Keratinocyte (primary cell): ENCODE measurements at regions not wholly inside any gene's neighbourhood (a gene's known extent, or its start where the extent isn't known, plus 50 kb on each side); places are given as distances from the start of the nearest gene placed in this dataset.

Experiments
- DNase-seq: peaks from one replicate; pipeline ENCODE4 v3.0.0-alpha.2; 2011; ENCODE audit warnings: low read depth, missing footprints, low spot score
- FAIRE-seq: peaks from 2 replicates; lab custom pipeline; 2011; peaks lifted over from hg19 to GRCh38; lab: Jason Lieb, UNC
- H2AFZ ChIP-seq: 2 replicates; pipeline ENCODE4 v1.6.0; 2012; ENCODE audit warnings: low read length, control low read depth, inconsistent platforms; ENCODE audit not compliant: control insufficient read depth
- H3K27ac ChIP-seq: 2 replicates; pipeline ENCODE4 v1.5.1; 2011; ENCODE audit warnings: low read length; ENCODE audit not compliant: control insufficient read depth, insufficient read depth
- H3K27me3 ChIP-seq: 3 replicates; pipeline ENCODE4 v1.6.0; 2011; ENCODE audit warnings: low read length; ENCODE audit not compliant: control insufficient read depth, insufficient read depth; ENCODE audit errors: extremely low read depth
- H3K36me3 ChIP-seq, 2 experiments: 2 replicates in 1 of 2; 3 replicates in 1 of 2; pipeline ENCODE4 v1.5.1; 2011; ENCODE audit warnings: low read length in 2 of 2, mild to moderate bottlenecking in 1 of 2; ENCODE audit not compliant: control insufficient read depth in 2 of 2, insufficient read depth in 2 of 2; ENCODE audit errors: extremely low read depth in 1 of 2
- H3K4me1 ChIP-seq: 3 replicates; pipeline ENCODE4 v1.5.1; 2011; ENCODE audit warnings: low read length; ENCODE audit not compliant: control insufficient read depth, insufficient read depth; ENCODE audit errors: extremely low read depth
- H3K4me2 ChIP-seq: 3 replicates; pipeline ENCODE4 v1.6.0; 2011; ENCODE audit warnings: low read depth, low read length; ENCODE audit not compliant: control insufficient read depth, insufficient read depth; ENCODE audit errors: extremely low read depth
- H3K4me3 ChIP-seq, 3 experiments: fragments of 200-600 bp in 1 of 3; sonication (generic) in 1 of 3; 2 replicates in 2 of 3; 3 replicates in 1 of 3; pipeline ENCODE4 v1.5.1; 2011 to 2016; ENCODE audit warnings: low read length in 3 of 3, mild to moderate bottlenecking in 3 of 3, control low read depth in 2 of 3, inconsistent platforms in 1 of 3, low read depth in 1 of 3, mixed read lengths in 1 of 3, mixed run types in 1 of 3, moderate library complexity in 1 of 3; ENCODE audit not compliant: control insufficient read depth in 2 of 3, insufficient read depth in 2 of 3; ENCODE audit errors: extremely low read depth in 1 of 3
- H3K79me2 ChIP-seq: 2 replicates; pipeline ENCODE4 v1.6.0; 2012; ENCODE audit warnings: low read length; ENCODE audit not compliant: control insufficient read depth, insufficient read depth
- H3K9ac ChIP-seq: 3 replicates; pipeline ENCODE4 v1.6.0; 2011; ENCODE audit warnings: low read length; ENCODE audit not compliant: control insufficient read depth, insufficient read depth; ENCODE audit errors: extremely low read depth
- H3K9me1 ChIP-seq: 3 replicates; pipeline ENCODE4 v1.6.0; 2011; ENCODE audit warnings: low read length; ENCODE audit not compliant: control insufficient read depth, insufficient read depth; ENCODE audit errors: extremely low read depth
- H3K9me3 ChIP-seq: 2 replicates; pipeline ENCODE4 v1.5.1; 2012; ENCODE audit warnings: low read depth, low read length; ENCODE audit not compliant: control insufficient read depth
- H4K20me1 ChIP-seq: 3 replicates; pipeline ENCODE4 v1.6.0; 2011; ENCODE audit warnings: low read length; ENCODE audit not compliant: control insufficient read depth, insufficient read depth; ENCODE audit errors: extremely low read depth
- EZH2 ChIP-seq: IDR thresholded peaks from one replicate; pipeline ENCODE4 v1.6.1; 2012; ENCODE audit warnings: inconsistent platforms, mild to moderate bottlenecking, low read length, moderate library complexity
- dilution Hi-C: fragments of 300-500 bp; cut with MboI; formaldehyde crosslinking; loops from one replicate; pipeline ENCODE4 v1.7.0; 2020; ENCODE audit warnings: low sequenced_read_pairs; ENCODE audit not compliant: extremely low pct_ligation_motif_present
- TF ChIP-seq, protein P1 (sequence below), 3 experiments: IDR thresholded peaks in 1 of 3; conservative IDR thresholded peaks in 1 of 3; optimal IDR thresholded peaks in 1 of 3; 2 replicates in 2 of 3; 3 replicates in 1 of 3; pipeline versions ENCODE3 to v1.5.1; 2011; ENCODE audit warnings: low read length in 3 of 3, mild to moderate bottlenecking in 3 of 3, moderate library complexity in 2 of 3, control low read depth in 1 of 3, inconsistent platforms in 1 of 3; ENCODE audit not compliant: insufficient read depth in 2 of 3; ENCODE audit errors: extremely low read depth in 1 of 3

DNA sequence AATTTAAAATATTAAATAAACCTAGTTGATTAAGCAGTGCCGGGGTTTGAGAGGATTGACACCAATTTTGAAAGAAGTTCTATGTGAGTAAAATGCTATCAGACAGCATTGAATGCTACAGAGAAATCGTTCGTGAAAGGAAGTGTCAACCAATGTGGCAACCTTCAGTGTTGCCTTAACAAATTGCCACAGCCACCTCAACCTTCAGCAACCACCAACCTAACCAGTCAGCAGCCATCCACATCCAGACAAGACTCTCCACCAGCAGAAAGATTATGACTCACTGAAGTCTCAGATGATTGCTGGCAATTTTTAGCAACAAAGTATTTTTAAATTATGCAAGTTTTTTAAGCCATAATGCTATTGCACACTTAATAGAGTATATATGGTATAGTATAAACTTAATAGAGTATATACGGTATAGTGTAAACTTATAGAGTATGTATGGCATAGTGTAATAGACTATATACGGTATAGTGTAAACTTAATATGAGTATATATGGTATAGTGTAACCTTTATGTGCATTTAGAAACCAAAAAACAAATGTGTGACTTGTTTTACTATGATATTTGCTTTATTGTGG is 65.3 kb upstream of the ID4 start:
- no peaks in the 10 kb centered on the region for H3K79me2 ChIP-seq
- H3K4me1 ChIP-seq, result no peaks in the 10 kb centered on the region
- H3K36me3 ChIP-seq, result no peaks in the 10 kb centered on the region
- H3K4me2 ChIP-seq, result no peak overlapping the region
- H3K4me3 ChIP-seq, result no peak overlapping the region
- no peak overlapping the region for H3K27ac ChIP-seq
- no peaks in the 10 kb centered on the region for H4K20me1 ChIP-seq
- no peak for DNase-seq
- no peak for FAIRE-seq
- no peak overlapping the region for H2AFZ ChIP-seq
- dilution Hi-C loops, result no loop called here
- TF ChIP-seq, protein P1, sequence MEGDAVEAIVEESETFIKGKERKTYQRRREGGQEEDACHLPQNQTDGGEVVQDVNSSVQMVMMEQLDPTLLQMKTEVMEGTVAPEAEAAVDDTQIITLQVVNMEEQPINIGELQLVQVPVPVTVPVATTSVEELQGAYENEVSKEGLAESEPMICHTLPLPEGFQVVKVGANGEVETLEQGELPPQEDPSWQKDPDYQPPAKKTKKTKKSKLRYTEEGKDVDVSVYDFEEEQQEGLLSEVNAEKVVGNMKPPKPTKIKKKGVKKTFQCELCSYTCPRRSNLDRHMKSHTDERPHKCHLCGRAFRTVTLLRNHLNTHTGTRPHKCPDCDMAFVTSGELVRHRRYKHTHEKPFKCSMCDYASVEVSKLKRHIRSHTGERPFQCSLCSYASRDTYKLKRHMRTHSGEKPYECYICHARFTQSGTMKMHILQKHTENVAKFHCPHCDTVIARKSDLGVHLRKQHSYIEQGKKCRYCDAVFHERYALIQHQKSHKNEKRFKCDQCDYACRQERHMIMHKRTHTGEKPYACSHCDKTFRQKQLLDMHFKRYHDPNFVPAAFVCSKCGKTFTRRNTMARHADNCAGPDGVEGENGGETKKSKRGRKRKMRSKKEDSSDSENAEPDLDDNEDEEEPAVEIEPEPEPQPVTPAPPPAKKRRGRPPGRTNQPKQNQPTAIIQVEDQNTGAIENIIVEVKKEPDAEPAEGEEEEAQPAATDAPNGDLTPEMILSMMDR (optimal IDR thresholded peaks at IDR 0.05 in 1 of 3, IDR thresholded peaks at IDR 0.05 in 1 of 3, conservative IDR thresholded peaks at IDR 0.05 in 1 of 3; ENCODE audit: extremely low read depth in 1 of 3, insufficient read depth in 2 of 3, low read length in 3 of 3), result no peak
- TF ChIP-seq EZH2, result no peak
- no peak overlapping the region for H3K9ac ChIP-seq
- H3K9me3 ChIP-seq, result no peaks in the 10 kb centered on the region
- H3K9me1 ChIP-seq, result no peaks in the 10 kb centered on the region
- no peaks in the 10 kb centered on the region for H3K27me3 ChIP-seq

DNA sequence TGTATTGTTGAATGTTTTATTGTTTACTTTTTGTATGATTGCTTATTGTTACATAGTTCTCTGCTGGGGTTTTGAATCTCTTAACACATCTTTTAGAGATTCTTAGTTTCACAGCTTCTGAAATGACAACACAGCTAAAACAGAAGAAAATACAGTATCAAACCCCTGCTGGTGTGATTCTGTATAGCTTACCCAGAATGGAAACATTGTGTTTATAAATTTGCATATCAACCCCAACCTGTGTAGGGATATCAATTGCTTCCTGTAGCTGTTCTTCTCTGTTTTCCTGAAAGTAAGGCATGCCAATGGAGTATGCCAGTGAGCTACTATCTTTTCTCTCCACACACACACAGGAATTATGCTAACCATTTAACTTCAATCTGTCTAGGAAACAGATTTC is 64.3 kb upstream of the ID4 start:
- Histone ChIP-seq H3K4me3 (no peak overlapping the region), H3K4me1 (no peaks in the 10 kb centered on the region), H3K27ac (no peak overlapping the region), H2AFZ (no peak overlapping the region), H3K9ac (no peak overlapping the region), H3K9me1 (no peaks in the 10 kb centered on the region), H3K4me2 (no peak overlapping the region), H3K27me3 (no peaks in the 10 kb centered on the region), H3K9me3 (no peaks in the 10 kb centered on the region), H4K20me1 (no peaks in the 10 kb centered on the region), H3K79me2 (no peaks in the 10 kb centered on the region), H3K36me3 (no peaks in the 10 kb centered on the region)
- no peak for TF ChIP-seq EZH2
- TF ChIP-seq, protein P1 (optimal IDR thresholded peaks at IDR 0.05 in 1 of 3, IDR thresholded peaks at IDR 0.05 in 1 of 3, conservative IDR thresholded peaks at IDR 0.05 in 1 of 3; ENCODE audit: extremely low read depth in 1 of 3, insufficient read depth in 2 of 3, low read length in 3 of 3), result no peak
- DNase-seq (no peak), FAIRE-seq (no peak)
- dilution Hi-C loops, result no loop called here
